ENCODE measurements at regions not wholly inside any gene's neighbourhood (a gene's known extent, or its start where the extent isn't known, plus 50 kb on each side); places are given as distances from the start of the nearest gene placed in this dataset.

- no peak for DNase-seq (ENCODE audit: low spot score)
- in situ Hi-C loops (cut with MboI; ENCODE audit: low pct_unique_long_range_greater_than_20kb, low sequenced_read_pairs, unreplicated experiment): no loop called here
- no peak for TF ChIP-seq CTCF (IDR thresholded peaks at IDR 0.05; ENCODE audit: extremely low read depth, insufficient read depth, missing control alignments)
These were observed 99.8 kb upstream of the TEX13D start for GRCh38 chrX:124232523-124233201.

GRCh38 chrX:124234348-124234747 lies 98.1 kb upstream of the TEX13D start:
- DNase-seq (ENCODE audit: low spot score): no peak
- TF ChIP-seq CTCF (IDR thresholded peaks at IDR 0.05; ENCODE audit: extremely low read depth, insufficient read depth, missing control alignments): no peak
- in situ Hi-C loops (cut with MboI; ENCODE audit: low pct_unique_long_range_greater_than_20kb, low sequenced_read_pairs, unreplicated experiment): no loop called here

- no peak for TF ChIP-seq CTCF (IDR thresholded peaks at IDR 0.05; ENCODE audit: extremely low read depth, insufficient read depth, missing control alignments)
- no peak for DNase-seq (ENCODE audit: low spot score)
- in situ Hi-C loops (cut with MboI; ENCODE audit: low pct_unique_long_range_greater_than_20kb, low sequenced_read_pairs, unreplicated experiment): no loop called here
These were observed 94.2 kb upstream of the TEX13D start for GRCh38 chrX:124238268-124238667.

- TF ChIP-seq CTCF (IDR thresholded peaks at IDR 0.05; ENCODE audit: extremely low read depth, insufficient read depth, missing control alignments): no peak
- no peak for DNase-seq (ENCODE audit: low spot score)
- in situ Hi-C loops (cut with MboI; ENCODE audit: low pct_unique_long_range_greater_than_20kb, low sequenced_read_pairs, unreplicated experiment): no loop called here
These were observed 93.1 kb upstream of the TEX13D start for GRCh38 chrX:124239324-124239723.

GRCh38 chrX:124239911-124240310 lies 92.5 kb upstream of the TEX13D start:
- in situ Hi-C loops (cut with MboI; ENCODE audit: low pct_unique_long_range_greater_than_20kb, low sequenced_read_pairs, unreplicated experiment): no loop called here
- peak; percentile 35 for DNase-seq (ENCODE audit: low spot score)
- no peak for TF ChIP-seq CTCF (IDR thresholded peaks at IDR 0.05; ENCODE audit: extremely low read depth, insufficient read depth, missing control alignments)

- no peak for DNase-seq (ENCODE audit: low spot score)
- in situ Hi-C loops (cut with MboI; ENCODE audit: low pct_unique_long_range_greater_than_20kb, low sequenced_read_pairs, unreplicated experiment): no loop called here
- TF ChIP-seq CTCF (IDR thresholded peaks at IDR 0.05; ENCODE audit: extremely low read depth, insufficient read depth, missing control alignments): no peak
These were observed 92.0 kb upstream of the TEX13D start for GRCh38 chrX:124240422-124240821.

Measured in GM13977 (cell line).